A549 (cell line): ENCODE measurements at regions not wholly inside any gene's neighbourhood (a gene's known extent, or its start where the extent isn't known, plus 50 kb on each side); places are given as distances from the start of the nearest gene placed in this dataset.

Experiments used
- BHLHE40 ChIP-seq: IDR thresholded peaks from 2 replicates; pipeline ENCODE4 v1.6.1; 2012; ENCODE audit warnings: low read depth, low read length, inconsistent platforms
- CEBPB ChIP-seq, 2 experiments: fragments of >200 bp in 1 of 2; sonication (Bioruptor Twin) in 1 of 2; formaldehyde crosslinking in 1 of 2; IDR thresholded peaks; 2 replicates each; pipeline ENCODE4 v1.6.1; 2012 to 2016
- CHD2 ChIP-seq: fragments of 150-350 bp; IDR thresholded peaks from 2 replicates; pipeline ENCODE4 v1.6.1; 2014; ENCODE audit warnings: low read length; ENCODE audit not compliant: partially characterized antibody
- EP300 ChIP-seq, 2 experiments: fragments of >200 bp; sonication (Bioruptor Twin); formaldehyde crosslinking; IDR thresholded peaks; 2 replicates in 1 of 2; 3 replicates in 1 of 2; pipeline ENCODE4 v1.6.1; 2016 to 2017
- HOXB13 ChIP-seq: fragments of 250-450 bp; sonication (Bioruptor Pico); IDR thresholded peaks from 2 replicates; pipeline ENCODE4 v1.5.0; 2020; ENCODE audit warnings: low read depth, mild to moderate bottlenecking, moderate library complexity
- JUN ChIP-seq, 2 experiments: fragments of >200 bp; sonication (Bioruptor Twin); formaldehyde crosslinking; IDR thresholded peaks; 2 replicates in 1 of 2; 3 replicates in 1 of 2; pipeline ENCODE4 v1.6.1; 2016 to 2017
- MAZ ChIP-seq: fragments of 150-350 bp; IDR thresholded peaks from 2 replicates; pipeline ENCODE4 v1.6.1; 2014; ENCODE audit warnings: antibody characterized with exemption, low read depth, low read length, borderline replicate concordance
- RCOR1 ChIP-seq: fragments of 150-350 bp; IDR thresholded peaks from 2 replicates; pipeline ENCODE4 v1.6.1; 2014; ENCODE audit warnings: antibody characterized with exemption, low read length, low read depth
- TF ChIP-seq, protein P1 (sequence below): fragments of 200-600 bp; sonication (generic); IDR thresholded peaks from 2 replicates; pipeline ENCODE4 v1.6.1; 2016; ENCODE audit warnings: antibody characterized with exemption, mild to moderate bottlenecking, moderate library complexity
- TF ChIP-seq, protein P2 (sequence below): fragments of >200 bp; sonication (Bioruptor Twin); formaldehyde crosslinking; IDR thresholded peaks from 3 replicates; pipeline ENCODE4 v1.5.1; 2016
- TF ChIP-seq, protein P3 (sequence below): IDR thresholded peaks from 2 replicates; pipeline ENCODE4 v1.6.1; 2012

DNA sequence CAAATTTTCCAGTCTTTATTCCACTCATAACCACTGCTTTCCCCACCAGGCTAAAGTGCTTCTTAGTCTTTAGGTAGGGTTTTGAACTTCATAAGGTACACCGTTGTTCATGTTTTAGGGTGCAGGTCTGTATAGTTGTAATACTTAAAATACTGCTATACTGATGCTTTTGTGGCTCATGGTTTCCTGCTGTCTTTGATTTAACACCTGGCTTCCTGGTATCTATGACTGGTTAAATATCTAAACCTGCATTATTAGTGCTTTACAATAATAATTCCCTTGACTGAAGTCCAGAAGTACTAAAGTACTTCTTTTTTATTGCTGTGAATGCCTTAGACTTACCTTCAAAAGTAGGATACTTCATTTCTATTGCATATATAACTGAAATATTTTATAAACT, 384.7 kb downstream of the SRGAP2C start:
- TF ChIP-seq CEBPB (IDR thresholded peaks at IDR 0.05): no peak
- TF ChIP-seq CHD2: no peak
- TF ChIP-seq, protein P1, sequence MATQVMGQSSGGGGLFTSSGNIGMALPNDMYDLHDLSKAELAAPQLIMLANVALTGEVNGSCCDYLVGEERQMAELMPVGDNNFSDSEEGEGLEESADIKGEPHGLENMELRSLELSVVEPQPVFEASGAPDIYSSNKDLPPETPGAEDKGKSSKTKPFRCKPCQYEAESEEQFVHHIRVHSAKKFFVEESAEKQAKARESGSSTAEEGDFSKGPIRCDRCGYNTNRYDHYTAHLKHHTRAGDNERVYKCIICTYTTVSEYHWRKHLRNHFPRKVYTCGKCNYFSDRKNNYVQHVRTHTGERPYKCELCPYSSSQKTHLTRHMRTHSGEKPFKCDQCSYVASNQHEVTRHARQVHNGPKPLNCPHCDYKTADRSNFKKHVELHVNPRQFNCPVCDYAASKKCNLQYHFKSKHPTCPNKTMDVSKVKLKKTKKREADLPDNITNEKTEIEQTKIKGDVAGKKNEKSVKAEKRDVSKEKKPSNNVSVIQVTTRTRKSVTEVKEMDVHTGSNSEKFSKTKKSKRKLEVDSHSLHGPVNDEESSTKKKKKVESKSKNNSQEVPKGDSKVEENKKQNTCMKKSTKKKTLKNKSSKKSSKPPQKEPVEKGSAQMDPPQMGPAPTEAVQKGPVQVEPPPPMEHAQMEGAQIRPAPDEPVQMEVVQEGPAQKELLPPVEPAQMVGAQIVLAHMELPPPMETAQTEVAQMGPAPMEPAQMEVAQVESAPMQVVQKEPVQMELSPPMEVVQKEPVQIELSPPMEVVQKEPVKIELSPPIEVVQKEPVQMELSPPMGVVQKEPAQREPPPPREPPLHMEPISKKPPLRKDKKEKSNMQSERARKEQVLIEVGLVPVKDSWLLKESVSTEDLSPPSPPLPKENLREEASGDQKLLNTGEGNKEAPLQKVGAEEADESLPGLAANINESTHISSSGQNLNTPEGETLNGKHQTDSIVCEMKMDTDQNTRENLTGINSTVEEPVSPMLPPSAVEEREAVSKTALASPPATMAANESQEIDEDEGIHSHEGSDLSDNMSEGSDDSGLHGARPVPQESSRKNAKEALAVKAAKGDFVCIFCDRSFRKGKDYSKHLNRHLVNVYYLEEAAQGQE: no peak
- TF ChIP-seq, protein P2, sequence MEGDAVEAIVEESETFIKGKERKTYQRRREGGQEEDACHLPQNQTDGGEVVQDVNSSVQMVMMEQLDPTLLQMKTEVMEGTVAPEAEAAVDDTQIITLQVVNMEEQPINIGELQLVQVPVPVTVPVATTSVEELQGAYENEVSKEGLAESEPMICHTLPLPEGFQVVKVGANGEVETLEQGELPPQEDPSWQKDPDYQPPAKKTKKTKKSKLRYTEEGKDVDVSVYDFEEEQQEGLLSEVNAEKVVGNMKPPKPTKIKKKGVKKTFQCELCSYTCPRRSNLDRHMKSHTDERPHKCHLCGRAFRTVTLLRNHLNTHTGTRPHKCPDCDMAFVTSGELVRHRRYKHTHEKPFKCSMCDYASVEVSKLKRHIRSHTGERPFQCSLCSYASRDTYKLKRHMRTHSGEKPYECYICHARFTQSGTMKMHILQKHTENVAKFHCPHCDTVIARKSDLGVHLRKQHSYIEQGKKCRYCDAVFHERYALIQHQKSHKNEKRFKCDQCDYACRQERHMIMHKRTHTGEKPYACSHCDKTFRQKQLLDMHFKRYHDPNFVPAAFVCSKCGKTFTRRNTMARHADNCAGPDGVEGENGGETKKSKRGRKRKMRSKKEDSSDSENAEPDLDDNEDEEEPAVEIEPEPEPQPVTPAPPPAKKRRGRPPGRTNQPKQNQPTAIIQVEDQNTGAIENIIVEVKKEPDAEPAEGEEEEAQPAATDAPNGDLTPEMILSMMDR: no peak
- TF ChIP-seq JUN (IDR thresholded peaks at IDR 0.05): no peak
- no peak for TF ChIP-seq MAZ
- no peak for TF ChIP-seq HOXB13 (CRISPR knock-in tag)
- TF ChIP-seq EP300 (IDR thresholded peaks at IDR 0.05): no peak
- TF ChIP-seq, protein P3, sequence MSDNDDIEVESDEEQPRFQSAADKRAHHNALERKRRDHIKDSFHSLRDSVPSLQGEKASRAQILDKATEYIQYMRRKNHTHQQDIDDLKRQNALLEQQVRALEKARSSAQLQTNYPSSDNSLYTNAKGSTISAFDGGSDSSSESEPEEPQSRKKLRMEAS: no peak
- no peak for TF ChIP-seq RCOR1
- TF ChIP-seq BHLHE40: no peak
